NB4 (cell line): ENCODE measurements at regions not wholly inside any gene's neighbourhood (a gene's known extent, or its start where the extent isn't known, plus 50 kb on each side); places are given as distances from the start of the nearest gene placed in this dataset.

Experiments used
- CTCF ChIP-seq: IDR thresholded peaks from one replicate; pipeline ENCODE4 v1.5.1; 2012; ENCODE audit warnings: low read depth, low read length
- MYC ChIP-seq: IDR thresholded peaks from 2 replicates; pipeline ENCODE4 v1.6.1; 2011; ENCODE audit warnings: low read depth, low read length
- POLR2A ChIP-seq: IDR thresholded peaks from 2 replicates; pipeline ENCODE4 v1.6.1; 2011; ENCODE audit warnings: mild to moderate bottlenecking; ENCODE audit not compliant: insufficient read length; ENCODE audit errors: extremely low read depth

GRCh38 chr18:34077599-34077998, 147.1 kb downstream of the NOL4 start:
- no peak for TF ChIP-seq CTCF
- TF ChIP-seq MYC: no peak
- no peak for TF ChIP-seq POLR2A
